DOHH2 (cell line): ENCODE measurements at regions not wholly inside any gene's neighbourhood (a gene's known extent, or its start where the extent isn't known, plus 50 kb on each side); places are given as distances from the start of the nearest gene placed in this dataset.

Experiments
- H3F3A ChIP-seq: fragments of 200-600 bp; sonication (generic), shearing (Covaris generic); 2 replicates; pipeline ENCODE4 v1.6.0; 2016; ENCODE audit warnings: antibody characterized with exemption, mild to moderate bottlenecking; ENCODE audit not compliant: control insufficient read depth, insufficient read depth
- H3K27ac ChIP-seq: fragments of 200-600 bp; sonication (generic); 2 replicates; pipeline ENCODE4 v1.5.1; 2014; ENCODE audit warnings: low read depth, mild to moderate bottlenecking, low read length, moderate library complexity
- H3K27me3 ChIP-seq: fragments of 200-600 bp; sonication (generic); 2 replicates; pipeline ENCODE4 v1.6.1; 2014; ENCODE audit warnings: mild to moderate bottlenecking, low read length, mixed read lengths; ENCODE audit not compliant: control insufficient read depth
- H3K36me3 ChIP-seq: fragments of 200-600 bp; sonication (generic); 2 replicates; pipeline ENCODE4 v1.6.1; 2014; ENCODE audit warnings: mild to moderate bottlenecking, low read length, moderate library complexity, mixed read lengths; ENCODE audit not compliant: control insufficient read depth
- H3K4me1 ChIP-seq: fragments of 200-600 bp; sonication (generic); 2 replicates; pipeline ENCODE4 v1.6.1; 2014; ENCODE audit warnings: mild to moderate bottlenecking, low read length, mixed read lengths; ENCODE audit not compliant: control insufficient read depth
- H3K4me2 ChIP-seq: fragments of 200-600 bp; sonication (generic); 2 replicates; pipeline ENCODE4 v1.6.0; 2014; ENCODE audit warnings: mild to moderate bottlenecking, low read length, moderate library complexity
- H3K4me3 ChIP-seq: fragments of 200-600 bp; sonication (generic); 2 replicates; pipeline ENCODE4 v1.5.1; 2014; ENCODE audit warnings: mild to moderate bottlenecking, low read length, mixed read lengths
- H3K79me2 ChIP-seq: fragments of 200-600 bp; sonication (generic); 2 replicates; pipeline ENCODE4 v1.6.1; 2014; ENCODE audit warnings: mild to moderate bottlenecking, low read length, mixed read lengths; ENCODE audit not compliant: control insufficient read depth
- H3K9me2 ChIP-seq: fragments of 200-600 bp; sonication (generic); replicated peaks from 2 replicates; pipeline ENCODE4 v1.6.1; 2014; ENCODE audit warnings: mild to moderate bottlenecking, low read length, mixed read lengths; ENCODE audit not compliant: control insufficient read depth
- H3K9me3 ChIP-seq: fragments of 200-600 bp; sonication (generic); 2 replicates; pipeline ENCODE4 v1.6.1; 2014; ENCODE audit warnings: antibody characterized with exemption, low read length, mixed read lengths; ENCODE audit not compliant: control insufficient read depth, insufficient read depth
- H4K20me1 ChIP-seq: fragments of 200-600 bp; sonication (generic); 2 replicates; pipeline ENCODE4 v1.6.0; 2014; ENCODE audit warnings: low read depth, mild to moderate bottlenecking, antibody characterized with exemption, low read length, moderate library complexity; ENCODE audit not compliant: control insufficient read depth, insufficient read depth
- EZH2phosphoT487 ChIP-seq: fragments of 200-600 bp; sonication (generic); IDR thresholded peaks from 2 replicates; pipeline ENCODE4 v1.6.1; 2017; ENCODE audit warnings: borderline replicate concordance, mild to moderate bottlenecking, antibody characterized with exemption, low read length, moderate library complexity, mixed read lengths
- TF ChIP-seq, protein P1 (sequence below): fragments of 200-600 bp; sonication (generic); IDR thresholded peaks from one replicate; pipeline ENCODE4 v1.5.1; 2014; ENCODE audit warnings: antibody characterized with exemption, mild to moderate bottlenecking, low read depth, low read length; ENCODE audit not compliant: poor library complexity, severe bottlenecking

DNA sequence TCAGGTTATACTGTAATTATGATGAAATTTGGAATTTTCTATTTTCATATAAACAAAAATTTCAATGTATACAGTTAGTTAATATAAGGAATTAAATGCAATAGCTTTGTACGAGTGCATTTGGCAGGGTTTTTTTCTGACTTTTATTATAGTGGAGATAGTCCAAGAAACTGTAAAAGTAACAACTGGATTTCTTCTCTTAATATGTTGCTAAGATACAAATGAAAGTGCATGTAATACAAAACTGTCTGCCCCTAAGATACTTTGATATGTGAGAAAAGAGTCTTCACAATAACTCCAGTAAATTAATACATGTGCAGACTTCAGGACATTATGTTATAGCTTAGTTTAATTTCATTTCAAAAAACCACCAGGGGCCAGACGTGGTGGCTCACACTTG, 721.4 kb downstream of the CBLN4 start:
- H3K36me3 ChIP-seq: no peaks in the 10 kb centered on the region
- no peak overlapping the region for H3K4me3 ChIP-seq
- no peaks in the 10 kb centered on the region for H3K9me3 ChIP-seq
- H3K27me3 ChIP-seq: no peaks in the 10 kb centered on the region
- TF ChIP-seq, protein P1, sequence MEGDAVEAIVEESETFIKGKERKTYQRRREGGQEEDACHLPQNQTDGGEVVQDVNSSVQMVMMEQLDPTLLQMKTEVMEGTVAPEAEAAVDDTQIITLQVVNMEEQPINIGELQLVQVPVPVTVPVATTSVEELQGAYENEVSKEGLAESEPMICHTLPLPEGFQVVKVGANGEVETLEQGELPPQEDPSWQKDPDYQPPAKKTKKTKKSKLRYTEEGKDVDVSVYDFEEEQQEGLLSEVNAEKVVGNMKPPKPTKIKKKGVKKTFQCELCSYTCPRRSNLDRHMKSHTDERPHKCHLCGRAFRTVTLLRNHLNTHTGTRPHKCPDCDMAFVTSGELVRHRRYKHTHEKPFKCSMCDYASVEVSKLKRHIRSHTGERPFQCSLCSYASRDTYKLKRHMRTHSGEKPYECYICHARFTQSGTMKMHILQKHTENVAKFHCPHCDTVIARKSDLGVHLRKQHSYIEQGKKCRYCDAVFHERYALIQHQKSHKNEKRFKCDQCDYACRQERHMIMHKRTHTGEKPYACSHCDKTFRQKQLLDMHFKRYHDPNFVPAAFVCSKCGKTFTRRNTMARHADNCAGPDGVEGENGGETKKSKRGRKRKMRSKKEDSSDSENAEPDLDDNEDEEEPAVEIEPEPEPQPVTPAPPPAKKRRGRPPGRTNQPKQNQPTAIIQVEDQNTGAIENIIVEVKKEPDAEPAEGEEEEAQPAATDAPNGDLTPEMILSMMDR: no peak
- TF ChIP-seq EZH2phosphoT487: no peak
- no peaks in the 10 kb centered on the region for H3K79me2 ChIP-seq
- no peaks in the 10 kb centered on the region for H4K20me1 ChIP-seq
- no peaks in the 10 kb centered on the region for H3K4me1 ChIP-seq
- no peaks in the 10 kb centered on the region for H3K9me2 ChIP-seq
- no peak overlapping the region for H3K4me2 ChIP-seq
- no peaks in the 10 kb centered on the region for H3F3A ChIP-seq
- H3K27ac ChIP-seq: no peak overlapping the region

DNA sequence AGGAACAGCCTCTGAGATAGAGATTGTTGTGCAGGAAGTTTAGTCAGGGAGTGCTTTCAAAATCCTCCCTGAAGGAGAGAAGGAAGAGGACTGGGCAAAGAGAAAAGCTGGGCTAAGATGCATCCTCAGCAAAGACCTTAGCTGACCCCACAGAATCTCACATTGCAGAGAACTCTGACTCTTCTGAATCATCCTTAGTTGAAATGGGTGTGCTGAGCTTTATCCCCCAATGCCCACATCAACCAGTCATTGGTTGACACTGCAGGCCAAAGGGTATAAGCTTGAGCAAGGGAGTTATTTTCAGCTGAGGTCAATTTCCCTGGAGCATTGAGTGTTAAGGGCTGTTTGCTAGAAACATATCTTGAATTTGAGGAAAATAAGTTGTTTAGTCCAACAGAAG, 732.2 kb downstream of the CBLN4 start:
- no peaks in the 10 kb centered on the region for H3K27me3 ChIP-seq
- H3K27ac ChIP-seq: no peak overlapping the region
- H3F3A ChIP-seq: no peaks in the 10 kb centered on the region
- no peaks in the 10 kb centered on the region for H4K20me1 ChIP-seq
- H3K79me2 ChIP-seq: no peaks in the 10 kb centered on the region
- no peaks in the 10 kb centered on the region for H3K9me3 ChIP-seq
- TF ChIP-seq, protein P1: no peak
- TF ChIP-seq EZH2phosphoT487: no peak
- no peak overlapping the region for H3K4me3 ChIP-seq
- no peak overlapping the region for H3K4me2 ChIP-seq
- no peaks in the 10 kb centered on the region for H3K9me2 ChIP-seq
- no peaks in the 10 kb centered on the region for H3K4me1 ChIP-seq
- H3K36me3 ChIP-seq: no peaks in the 10 kb centered on the region

DNA sequence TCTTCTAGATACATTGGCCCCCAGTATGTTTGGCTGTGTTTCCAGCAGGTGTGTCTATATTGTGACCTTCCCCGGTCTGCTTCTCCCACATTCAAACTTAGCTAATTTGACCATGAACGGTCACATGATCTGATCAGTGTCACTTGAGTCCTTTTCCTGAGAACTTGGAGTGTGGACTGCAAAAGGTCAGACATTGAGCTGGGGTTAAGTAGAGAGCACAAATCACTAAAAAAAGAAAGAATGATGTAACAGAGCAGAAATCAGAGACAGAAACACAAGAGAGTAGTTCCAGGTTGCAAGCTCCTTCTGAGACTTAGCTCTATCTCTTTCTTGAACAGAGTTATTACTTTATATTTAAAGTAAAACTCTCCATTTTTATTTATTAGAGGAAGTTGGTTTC, 733.9 kb downstream of the CBLN4 start:
- TF ChIP-seq, protein P1: no peak
- TF ChIP-seq EZH2phosphoT487: no peak
- no peaks in the 10 kb centered on the region for H4K20me1 ChIP-seq
- H3K4me2 ChIP-seq: no peak overlapping the region
- no peaks in the 10 kb centered on the region for H3F3A ChIP-seq
- H3K4me1 ChIP-seq: no peaks in the 10 kb centered on the region
- H3K9me2 ChIP-seq: no peaks in the 10 kb centered on the region
- no peaks in the 10 kb centered on the region for H3K9me3 ChIP-seq
- no peak overlapping the region for H3K27ac ChIP-seq
- H3K36me3 ChIP-seq: no peaks in the 10 kb centered on the region
- H3K27me3 ChIP-seq: no peaks in the 10 kb centered on the region
- H3K4me3 ChIP-seq: no peak overlapping the region
- H3K79me2 ChIP-seq: no peaks in the 10 kb centered on the region

DNA sequence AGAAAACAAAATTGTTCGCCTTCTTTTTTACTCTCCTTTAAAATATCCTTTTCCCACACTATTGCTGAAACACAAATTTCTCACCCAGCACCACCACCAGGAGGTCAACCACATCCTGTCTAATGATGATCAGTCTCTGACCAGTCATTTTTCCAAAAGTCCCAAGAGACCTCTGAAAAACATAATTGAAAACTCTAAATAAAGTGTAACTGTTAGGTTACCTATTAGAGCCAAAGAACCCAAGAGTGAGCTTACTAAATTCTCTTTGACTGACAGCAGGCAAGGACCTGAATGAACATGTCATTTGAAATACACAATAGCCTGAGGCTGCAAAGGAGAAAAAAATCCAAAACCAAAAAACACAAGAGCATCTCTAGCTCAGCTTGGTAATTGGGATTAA, 735.4 kb downstream of the CBLN4 start:
- Histone ChIP-seq H3K4me3 (no peak overlapping the region), H3K9me3 (no peaks in the 10 kb centered on the region), H3K4me2 (no peak overlapping the region), H3F3A (no peaks in the 10 kb centered on the region), H3K9me2 (no peaks in the 10 kb centered on the region), H3K79me2 (no peaks in the 10 kb centered on the region), H3K27ac (no peak overlapping the region), H3K4me1 (no peaks in the 10 kb centered on the region), H3K27me3 (no peaks in the 10 kb centered on the region), H4K20me1 (no peaks in the 10 kb centered on the region), H3K36me3 (no peaks in the 10 kb centered on the region)
- TF ChIP-seq, protein P1: no peak
- TF ChIP-seq EZH2phosphoT487: no peak
